ENCODE measurements at regions not wholly inside any gene's neighbourhood (a gene's known extent, or its start where the extent isn't known, plus 50 kb on each side); places are given as distances from the start of the nearest gene placed in this dataset.

DNA sequence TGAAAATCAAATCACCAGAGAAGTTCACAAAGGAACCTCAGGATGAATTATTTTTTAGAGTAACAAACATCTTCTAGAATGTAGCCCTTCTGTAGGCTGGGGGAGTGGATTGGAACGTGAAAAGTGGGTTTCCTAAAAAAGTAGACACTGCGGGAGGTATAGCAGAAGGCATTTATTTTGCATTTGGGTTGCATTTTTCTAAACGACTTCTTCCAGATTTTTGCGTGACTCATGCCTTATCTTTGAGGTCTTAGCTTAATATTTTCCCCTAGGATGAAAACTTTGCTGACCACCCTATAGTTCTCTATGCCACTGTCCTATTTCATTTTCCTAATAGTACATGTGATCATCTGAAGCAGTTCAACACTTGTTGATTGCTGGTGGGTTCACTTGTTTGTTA, 112.7 kb upstream of the JCAD start:
- no peaks in the 10 kb centered on the region for H3F3A ChIP-seq (ENCODE audit: low read depth)
- H3K9ac ChIP-seq: no peak overlapping the region
- H3K4me3 Mint-ChIP-seq: no peak overlapping the region
- no peak overlapping the region for H3K4me3 ChIP-seq
- H3K36me3 Mint-ChIP-seq: peaks cover 2% of the 10 kb centered on the region
- H3K9me3 ChIP-seq (ENCODE audit: low read depth): no peaks in the 10 kb centered on the region
- no peak overlapping the region for H3K4me2 ChIP-seq
- no peak overlapping the region for H3K27ac ChIP-seq
- no peak for TF ChIP-seq EZH2phosphoT487 (IDR thresholded peaks at IDR 0.05)
- no peak for TF ChIP-seq EZH2 (IDR thresholded peaks at IDR 0.05)
- TF ChIP-seq, protein P1, sequence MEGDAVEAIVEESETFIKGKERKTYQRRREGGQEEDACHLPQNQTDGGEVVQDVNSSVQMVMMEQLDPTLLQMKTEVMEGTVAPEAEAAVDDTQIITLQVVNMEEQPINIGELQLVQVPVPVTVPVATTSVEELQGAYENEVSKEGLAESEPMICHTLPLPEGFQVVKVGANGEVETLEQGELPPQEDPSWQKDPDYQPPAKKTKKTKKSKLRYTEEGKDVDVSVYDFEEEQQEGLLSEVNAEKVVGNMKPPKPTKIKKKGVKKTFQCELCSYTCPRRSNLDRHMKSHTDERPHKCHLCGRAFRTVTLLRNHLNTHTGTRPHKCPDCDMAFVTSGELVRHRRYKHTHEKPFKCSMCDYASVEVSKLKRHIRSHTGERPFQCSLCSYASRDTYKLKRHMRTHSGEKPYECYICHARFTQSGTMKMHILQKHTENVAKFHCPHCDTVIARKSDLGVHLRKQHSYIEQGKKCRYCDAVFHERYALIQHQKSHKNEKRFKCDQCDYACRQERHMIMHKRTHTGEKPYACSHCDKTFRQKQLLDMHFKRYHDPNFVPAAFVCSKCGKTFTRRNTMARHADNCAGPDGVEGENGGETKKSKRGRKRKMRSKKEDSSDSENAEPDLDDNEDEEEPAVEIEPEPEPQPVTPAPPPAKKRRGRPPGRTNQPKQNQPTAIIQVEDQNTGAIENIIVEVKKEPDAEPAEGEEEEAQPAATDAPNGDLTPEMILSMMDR (IDR thresholded peaks at IDR 0.05): no peak
- H3K27me3 Mint-ChIP-seq (ENCODE audit: insufficient read depth, low read depth): no peaks in the 10 kb centered on the region
- H3K27ac Mint-ChIP-seq: no peak overlapping the region
- H3K36me3 ChIP-seq: no peaks in the 10 kb centered on the region
- H3K9me3 Mint-ChIP-seq: peaks cover 6% of the 10 kb centered on the region
- no peaks in the 10 kb centered on the region for H3K4me1 Mint-ChIP-seq
- H3K27me3 ChIP-seq: no peaks in the 10 kb centered on the region
- H3K79me2 ChIP-seq (ENCODE audit: low read depth): no peaks in the 10 kb centered on the region
- no peak for DNase-seq (ENCODE audit: low spot score)
- H4K20me1 ChIP-seq (ENCODE audit: low read depth): no peaks in the 10 kb centered on the region
- H2AFZ ChIP-seq (replicated peaks): no peak overlapping the region
- H3K4me1 ChIP-seq: no peaks in the 10 kb centered on the region

DNA sequence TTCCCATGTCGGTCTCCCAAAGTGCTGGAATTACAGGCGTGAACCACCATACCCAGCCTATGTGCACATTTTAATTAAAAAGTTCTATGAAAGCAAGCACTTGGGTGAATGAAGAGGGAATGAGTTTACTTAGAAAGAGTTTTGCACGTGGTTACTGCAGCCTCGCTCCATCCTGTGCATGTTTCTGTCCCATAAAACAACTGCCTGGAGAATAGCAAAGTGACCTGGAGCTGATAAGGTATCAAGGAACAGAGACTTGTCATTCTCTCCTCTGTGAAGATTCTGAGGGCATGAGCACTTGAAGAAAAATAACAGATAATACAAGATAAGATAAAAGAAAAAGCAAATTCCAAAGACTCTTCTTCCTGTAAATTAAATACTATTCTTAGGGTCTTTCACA, 112.2 kb upstream of the JCAD start:
- Histone ChIP-seq H3K4me3 (no peak overlapping the region), H3K36me3 (no peaks in the 10 kb centered on the region), H3K9ac (no peak overlapping the region), H4K20me1 (ENCODE audit: low read depth) (no peaks in the 10 kb centered on the region), H3K4me2 (no peak overlapping the region), H3K27me3 (no peaks in the 10 kb centered on the region), H3K4me1 (no peaks in the 10 kb centered on the region), H3K9me3 (ENCODE audit: low read depth) (no peaks in the 10 kb centered on the region), H3K27ac (no peak overlapping the region), H2AFZ (replicated peaks) (no peak overlapping the region), H3K79me2 (ENCODE audit: low read depth) (no peaks in the 10 kb centered on the region), H3F3A (ENCODE audit: low read depth) (no peaks in the 10 kb centered on the region)
- Mint-ChIP-seq H3K9me3 (peaks cover 6% of the 10 kb centered on the region), H3K27ac (no peak overlapping the region), H3K4me3 (no peak overlapping the region), H3K27me3 (ENCODE audit: insufficient read depth, low read depth) (no peaks in the 10 kb centered on the region), H3K4me1 (no peaks in the 10 kb centered on the region), H3K36me3 (peaks cover 2% of the 10 kb centered on the region)
- no peak for DNase-seq (ENCODE audit: low spot score)
- TF ChIP-seq, protein P1 (IDR thresholded peaks at IDR 0.05): no peak
- TF ChIP-seq EZH2 (IDR thresholded peaks at IDR 0.05) (no peak), EZH2phosphoT487 (IDR thresholded peaks at IDR 0.05) (no peak)

DNA sequence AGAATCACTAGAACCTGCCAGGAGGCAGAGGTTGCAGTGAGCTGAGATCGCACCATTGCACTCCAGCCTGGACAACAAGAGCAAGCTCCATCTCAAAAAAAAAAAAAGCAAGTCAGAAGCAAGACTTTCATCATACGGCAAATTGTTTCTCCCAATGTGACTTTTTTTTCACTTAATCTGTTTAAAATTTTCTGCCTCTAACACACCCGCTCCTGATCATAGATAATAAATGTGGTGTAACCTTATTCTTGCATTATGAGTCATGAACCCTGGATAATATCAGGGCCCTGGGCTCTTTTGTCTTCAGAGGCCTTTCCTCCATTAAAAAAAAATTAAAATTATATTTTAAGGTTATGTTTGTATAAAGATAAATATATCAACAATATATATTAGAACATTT, 111.4 kb upstream of the JCAD start:
- H3K9me3 Mint-ChIP-seq: peaks cover 6% of the 10 kb centered on the region
- no peak for DNase-seq (ENCODE audit: low spot score)
- no peaks in the 10 kb centered on the region for H3K27me3 ChIP-seq
- H3K36me3 ChIP-seq: no peaks in the 10 kb centered on the region
- no peak overlapping the region for H2AFZ ChIP-seq (replicated peaks)
- no peak overlapping the region for H3K4me3 Mint-ChIP-seq
- H3K9ac ChIP-seq: no peak overlapping the region
- TF ChIP-seq, protein P1 (IDR thresholded peaks at IDR 0.05): no peak
- no peak for TF ChIP-seq EZH2 (IDR thresholded peaks at IDR 0.05)
- no peak for TF ChIP-seq EZH2phosphoT487 (IDR thresholded peaks at IDR 0.05)
- H3K27ac Mint-ChIP-seq: no peak overlapping the region
- H3F3A ChIP-seq (ENCODE audit: low read depth): no peaks in the 10 kb centered on the region
- H3K4me3 ChIP-seq: no peak overlapping the region
- no peak overlapping the region for H3K4me2 ChIP-seq
- H3K27ac ChIP-seq: no peak overlapping the region
- H3K27me3 Mint-ChIP-seq (ENCODE audit: insufficient read depth, low read depth): no peaks in the 10 kb centered on the region
- peaks cover 2% of the 10 kb centered on the region for H3K36me3 Mint-ChIP-seq
- H4K20me1 ChIP-seq (ENCODE audit: low read depth): no peaks in the 10 kb centered on the region
- no peaks in the 10 kb centered on the region for H3K79me2 ChIP-seq (ENCODE audit: low read depth)
- no peaks in the 10 kb centered on the region for H3K9me3 ChIP-seq (ENCODE audit: low read depth)
- no peaks in the 10 kb centered on the region for H3K4me1 ChIP-seq
- no peaks in the 10 kb centered on the region for H3K4me1 Mint-ChIP-seq
